ENCODE measurements at regions not wholly inside any gene's neighbourhood (a gene's known extent, or its start where the extent isn't known, plus 50 kb on each side); places are given as distances from the start of the nearest gene placed in this dataset.
A peak's percentile ranks its signal among the peaks of the same experiment; 100 is the strongest.
"Not testable (repeated sequence)": the region's sequence is repeated elsewhere in the genome, so short reads cannot be mapped to it uniquely, and the experiment has no call there.

GRCh38 chr1:174079796-174080195, 57.6 kb upstream of the RC3H1 start:
- Histone ChIP-seq H3K27ac (no peak overlapping the region), H3K4me3 (no peak overlapping the region), H3K9me3 (no peaks in the 10 kb centered on the region), H3K4me1 (no peaks in the 10 kb centered on the region), H3K36me3 (no peaks in the 10 kb centered on the region), H3K27me3 (no peaks in the 10 kb centered on the region)
- no peak for TF ChIP-seq CTCF (IDR thresholded peaks at IDR 0.05)
- intact Hi-C loops (cut with DNase I; ENCODE audit: low total_unique reads): no loop called here
- DNase-seq: no peak

- H3K27me3 ChIP-seq; H3K9me3 ChIP-seq; H3K4me1 ChIP-seq; DNase-seq; H3K4me3 ChIP-seq; intact Hi-C loops (cut with DNase I; ENCODE audit: low total_unique reads); H3K36me3 ChIP-seq; H3K27ac ChIP-seq: not testable (repeated sequence)
Observed at GRCh38 chr1:174078916-174079315, 56.8 kb upstream of the RC3H1 start.

- TF ChIP-seq CTCF (IDR thresholded peaks at IDR 0.05): no peak
- H3K4me3 ChIP-seq: no peak overlapping the region
- DNase-seq: no peak
- H3K27ac ChIP-seq: no peak overlapping the region
- H3K27me3 ChIP-seq: peaks cover 0 to 5% of the 10 kb centered on the region in 2 donors
- no peaks in the 10 kb centered on the region for H3K36me3 ChIP-seq
- H3K4me1 ChIP-seq: no peaks in the 10 kb centered on the region
- intact Hi-C loops (cut with DNase I; ENCODE audit: low total_unique reads): no loop called here
- no peaks in the 10 kb centered on the region for H3K9me3 ChIP-seq
Observed at GRCh38 chr1:174077749-174078490, 55.8 kb upstream of the RC3H1 start.

- Histone ChIP-seq H3K9me3 (no peaks in the 10 kb centered on the region), H3K36me3 (no peaks in the 10 kb centered on the region), H3K4me1 (no peaks in the 10 kb centered on the region), H3K27me3 (peaks cover 0 to 5% of the 10 kb centered on the region in 2 donors), H3K4me3 (no peak overlapping the region), H3K27ac (no peak overlapping the region)
- intact Hi-C loops (cut with DNase I; ENCODE audit: low total_unique reads): no loop called here
- no peak for TF ChIP-seq CTCF (IDR thresholded peaks at IDR 0.05)
- DNase-seq: no peak
Observed at GRCh38 chr1:174075245-174075692, 53.1 kb upstream of the RC3H1 start.

GRCh38 chr1:174074757-174075156, 52.6 kb upstream of the RC3H1 start:
- Histone ChIP-seq H3K9me3 (no peaks in the 10 kb centered on the region), H3K4me3 (no peak overlapping the region), H3K36me3 (no peaks in the 10 kb centered on the region), H3K27me3 (peaks cover 0 to 5% of the 10 kb centered on the region in 2 donors), H3K27ac (no peak overlapping the region), H3K4me1 (no peaks in the 10 kb centered on the region)
- no peak for DNase-seq
- TF ChIP-seq CTCF (IDR thresholded peaks at IDR 0.05): peak in 1 of 2 experiments; percentile 21
- intact Hi-C loops (cut with DNase I; ENCODE audit: low total_unique reads): no loop called here

GRCh38 chr1:174072581-174072980, 50.4 kb upstream of the RC3H1 start:
- intact Hi-C loops (cut with DNase I; ENCODE audit: low total_unique reads): no loop called here
- DNase-seq: no peak
- no peak overlapping the region for H3K4me3 ChIP-seq
- no peak for TF ChIP-seq CTCF (IDR thresholded peaks at IDR 0.05)
- H3K27me3 ChIP-seq: peaks cover 0 to 5% of the 10 kb centered on the region in 2 donors
- no peaks in the 10 kb centered on the region for H3K4me1 ChIP-seq
- no peak overlapping the region for H3K27ac ChIP-seq
- H3K36me3 ChIP-seq: no peaks in the 10 kb centered on the region
- no peaks in the 10 kb centered on the region for H3K9me3 ChIP-seq
